ENCODE measurements at regions not wholly inside any gene's neighbourhood (a gene's known extent, or its start where the extent isn't known, plus 50 kb on each side); places are given as distances from the start of the nearest gene placed in this dataset.

- TF ChIP-seq CTCF (IDR thresholded peaks at IDR 0.05 in 4 of 5, conservative IDR thresholded peaks at IDR 0.05 in 1 of 5) (no peak), POLR2A (IDR thresholded peaks at IDR 0.05) (no peak)
These were observed 50.3 kb upstream of the CHST15 start for GRCh38 chr10:124143721-124144120.

All from gastrocnemius medialis (tissue), 4 donors.